ENCODE measurements at regions not wholly inside any gene's neighbourhood (a gene's known extent, or its start where the extent isn't known, plus 50 kb on each side); places are given as distances from the start of the nearest gene placed in this dataset.
"Not testable (repeated sequence)": the region's sequence is repeated elsewhere in the genome, so short reads cannot be mapped to it uniquely, and the experiment has no call there.

DNA sequence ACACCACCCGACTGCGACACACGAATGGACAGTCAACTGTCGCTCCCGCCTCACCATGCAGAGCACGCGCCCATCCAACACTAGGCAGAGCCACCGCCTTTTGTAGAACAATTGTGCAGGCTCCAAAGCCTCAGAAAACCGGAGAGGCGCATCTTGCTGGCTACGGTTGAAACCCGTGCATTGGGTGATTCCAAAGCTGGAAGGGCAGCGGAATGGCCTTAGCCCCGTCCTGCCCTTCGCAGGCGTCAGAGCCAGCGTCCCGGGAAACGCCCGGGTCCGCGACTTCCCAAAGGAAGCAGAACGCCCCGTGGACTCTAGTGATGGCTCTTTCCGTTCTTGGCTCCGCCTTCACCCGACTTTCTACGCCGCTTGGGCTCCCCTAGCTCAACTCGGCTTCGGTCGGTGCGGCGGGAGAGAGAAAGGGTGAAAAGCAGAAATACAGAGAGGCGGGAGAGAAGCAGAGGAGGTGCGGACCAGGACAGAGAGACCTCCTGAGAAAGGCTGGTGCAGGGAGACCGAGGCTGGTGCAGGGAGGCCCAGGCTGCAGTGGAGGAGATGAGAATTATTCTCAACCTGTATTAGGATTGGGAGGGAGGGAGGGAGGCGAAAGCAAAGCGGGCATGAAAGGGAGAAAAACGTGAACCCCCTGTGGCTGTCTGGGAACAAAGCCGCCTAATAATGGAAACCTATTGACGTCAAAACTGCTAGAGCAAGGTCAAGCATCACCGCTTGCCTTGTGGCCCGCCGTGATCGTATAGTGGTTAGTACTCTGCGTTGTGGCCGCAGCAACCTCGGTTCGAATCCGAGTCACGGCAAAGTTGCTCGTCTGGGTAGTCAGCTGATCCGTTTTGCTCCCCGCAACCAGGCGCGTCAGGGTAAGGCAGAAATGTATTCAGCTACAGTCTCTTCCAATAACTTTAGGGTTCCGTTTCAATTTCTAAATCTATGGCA, 99.5 kb downstream of the PRKAB2 start:
- H3K27ac ChIP-seq (ENCODE audit: low read depth, low read length): no peak overlapping the region
- H3K4me1 ChIP-seq (ENCODE audit: control insufficient read depth, insufficient read depth, low read length): peaks cover 18% of the 10 kb centered on the region
- WGBS (ENCODE audit: insufficient coverage): 1% methylated on average over 58 of the region's 58 CpGs
- peak overlapping the region; percentile 41 for H3K4me3 ChIP-seq (ENCODE audit: low read depth, low read length)
- H3K36me3 ChIP-seq (ENCODE audit: control insufficient read depth, insufficient read depth, low read length): no peaks in the 10 kb centered on the region
- no peaks in the 10 kb centered on the region for H3K9me3 ChIP-seq (ENCODE audit: control insufficient read depth, insufficient read depth, low read length)
- H3K27me3 ChIP-seq (ENCODE audit: control insufficient read depth, insufficient read depth, low read length): peaks cover 62% of the 10 kb centered on the region
- DNase-seq (ENCODE audit: low read depth in 4 of 6, low spot score in 6 of 6): peak in 2 of 6 donors; percentile 63 to 78

- no peaks in the 10 kb centered on the region for H3K9me3 ChIP-seq (ENCODE audit: control insufficient read depth, insufficient read depth, low read length)
- no peaks in the 10 kb centered on the region for H3K36me3 ChIP-seq (ENCODE audit: control insufficient read depth, insufficient read depth, low read length)
- WGBS (ENCODE audit: insufficient coverage): no CpG with 5 or more reads among the region's 1 CpG
- no peak overlapping the region for H3K4me3 ChIP-seq (ENCODE audit: low read depth, low read length)
- no peak for DNase-seq (ENCODE audit: low read depth in 4 of 6, low spot score in 6 of 6)
- H3K27ac ChIP-seq (ENCODE audit: low read depth, low read length): no peak overlapping the region
- peaks cover 10% of the 10 kb centered on the region for H3K4me1 ChIP-seq (ENCODE audit: control insufficient read depth, insufficient read depth, low read length)
- H3K27me3 ChIP-seq (ENCODE audit: control insufficient read depth, insufficient read depth, low read length): peaks cover 46% of the 10 kb centered on the region
Observed at GRCh38 chr1:147071142-147071541, 101.1 kb downstream of the PRKAB2 start.

- H3K4me3 ChIP-seq (ENCODE audit: low read depth, low read length): no peak overlapping the region
- DNase-seq (ENCODE audit: low read depth in 4 of 6, low spot score in 6 of 6): no peak
- H3K4me1 ChIP-seq (ENCODE audit: control insufficient read depth, insufficient read depth, low read length): no peaks in the 10 kb centered on the region
- WGBS (ENCODE audit: insufficient coverage): 100% methylated on average over 1 of the region's 2 CpGs
- no peaks in the 10 kb centered on the region for H3K27me3 ChIP-seq (ENCODE audit: control insufficient read depth, insufficient read depth, low read length)
- H3K27ac ChIP-seq (ENCODE audit: low read depth, low read length): no peak overlapping the region
- H3K36me3 ChIP-seq (ENCODE audit: control insufficient read depth, insufficient read depth, low read length): no peaks in the 10 kb centered on the region
- no peaks in the 10 kb centered on the region for H3K9me3 ChIP-seq (ENCODE audit: control insufficient read depth, insufficient read depth, low read length)
Observed at GRCh38 chr1:147062956-147063355, 109.3 kb downstream of the PRKAB2 start.

DNA sequence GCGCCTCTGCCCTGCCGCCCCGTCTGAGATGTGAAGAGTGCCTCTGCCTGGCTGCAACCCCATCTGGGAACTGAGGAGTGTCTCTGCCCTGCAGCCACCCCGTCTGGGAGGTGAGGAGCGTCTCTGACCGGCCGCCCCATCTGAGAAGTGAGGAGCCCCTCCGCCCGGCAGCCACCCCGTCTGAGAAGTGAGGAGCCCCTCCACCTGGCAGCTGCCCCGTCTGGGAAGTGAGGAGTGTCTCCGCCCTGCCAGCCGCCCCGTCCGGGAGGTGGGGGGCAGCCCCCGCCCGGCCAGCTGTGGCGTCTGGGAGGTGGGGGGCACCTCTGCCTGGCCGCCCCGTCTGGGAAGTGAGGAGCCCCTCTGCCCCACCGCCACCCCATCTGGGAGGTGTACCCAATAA, 110.4 kb downstream of the PRKAB2 start:
- H3K4me3 ChIP-seq (ENCODE audit: low read depth, low read length); H3K9me3 ChIP-seq (ENCODE audit: control insufficient read depth, insufficient read depth, low read length); H3K27me3 ChIP-seq (ENCODE audit: control insufficient read depth, insufficient read depth, low read length); DNase-seq (ENCODE audit: low read depth in 4 of 6, low spot score in 6 of 6); H3K4me1 ChIP-seq (ENCODE audit: control insufficient read depth, insufficient read depth, low read length); H3K36me3 ChIP-seq (ENCODE audit: control insufficient read depth, insufficient read depth, low read length); H3K27ac ChIP-seq (ENCODE audit: low read depth, low read length): not testable (repeated sequence)
- 93% methylated on average over 17 of the region's 21 CpGs for WGBS (ENCODE audit: insufficient coverage)

DNA sequence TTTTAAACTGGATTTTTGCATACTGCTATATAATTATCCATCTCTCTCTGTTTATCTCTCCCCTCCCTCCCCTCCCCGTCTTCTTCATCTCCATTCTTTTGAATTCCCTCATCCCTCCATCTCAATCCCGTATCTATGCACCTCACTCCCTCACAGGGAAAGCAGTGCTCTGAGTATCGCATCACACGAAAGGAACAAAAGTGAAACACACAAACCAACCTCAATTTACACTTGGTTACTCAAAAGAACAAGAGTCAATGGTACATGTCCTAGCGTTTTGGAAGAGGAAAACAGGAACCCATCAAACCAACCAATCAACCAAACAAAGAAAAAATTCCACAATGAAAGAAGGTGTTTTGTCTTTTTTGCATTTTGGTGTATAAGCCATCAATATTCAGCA, 115.1 kb downstream of the NBPF12 start:
- Histone ChIP-seq H3K27me3 (ENCODE audit: control insufficient read depth, insufficient read depth, low read length) (no peaks in the 10 kb centered on the region), H3K27ac (ENCODE audit: low read depth, low read length) (no peak overlapping the region), H3K4me1 (ENCODE audit: control insufficient read depth, insufficient read depth, low read length) (no peaks in the 10 kb centered on the region), H3K4me3 (ENCODE audit: low read depth, low read length) (no peak overlapping the region), H3K9me3 (ENCODE audit: control insufficient read depth, insufficient read depth, low read length) (no peaks in the 10 kb centered on the region), H3K36me3 (ENCODE audit: control insufficient read depth, insufficient read depth, low read length) (no peaks in the 10 kb centered on the region)
- DNase-seq (ENCODE audit: low read depth in 4 of 6, low spot score in 6 of 6): no peak
- 85% methylated on average over 4 of the region's 5 CpGs for WGBS (ENCODE audit: insufficient coverage)

- Histone ChIP-seq H3K36me3 (ENCODE audit: control insufficient read depth, insufficient read depth, low read length) (no peaks in the 10 kb centered on the region), H3K27me3 (ENCODE audit: control insufficient read depth, insufficient read depth, low read length) (no peaks in the 10 kb centered on the region), H3K4me1 (ENCODE audit: control insufficient read depth, insufficient read depth, low read length) (no peaks in the 10 kb centered on the region), H3K27ac (ENCODE audit: low read depth, low read length) (no peak overlapping the region), H3K4me3 (ENCODE audit: low read depth, low read length) (no peak overlapping the region), H3K9me3 (ENCODE audit: control insufficient read depth, insufficient read depth, low read length) (no peaks in the 10 kb centered on the region)
- 57% methylated on average over 1 of the region's 5 CpGs for WGBS (ENCODE audit: insufficient coverage)
- DNase-seq (ENCODE audit: low read depth in 4 of 6, low spot score in 6 of 6): no peak
Observed at GRCh38 chr1:147052677-147053076, 114.6 kb downstream of the NBPF12 start.

DNA sequence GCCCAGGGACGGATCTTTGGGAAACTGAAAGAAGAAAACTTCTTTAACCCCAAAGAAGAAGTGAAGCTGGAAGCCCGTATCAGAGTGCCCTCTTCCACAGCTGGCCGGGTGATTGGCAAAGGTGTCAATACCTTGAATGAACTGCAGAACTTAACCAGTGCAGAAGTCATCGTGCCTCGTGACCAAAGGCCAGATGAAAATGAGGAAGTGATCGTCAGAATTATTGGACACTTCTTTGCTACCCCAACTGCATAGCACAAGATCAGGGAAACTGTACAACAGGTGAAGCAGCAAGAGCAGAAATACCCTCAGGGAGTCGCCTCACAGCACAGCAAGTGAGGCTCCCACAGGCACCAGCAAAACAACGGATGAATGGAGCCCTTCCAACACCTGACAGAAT, 114.0 kb downstream of the NBPF12 start:
- H3K4me1 ChIP-seq (ENCODE audit: control insufficient read depth, insufficient read depth, low read length): no peaks in the 10 kb centered on the region
- no peak for DNase-seq (ENCODE audit: low read depth in 4 of 6, low spot score in 6 of 6)
- no peaks in the 10 kb centered on the region for H3K9me3 ChIP-seq (ENCODE audit: control insufficient read depth, insufficient read depth, low read length)
- H3K36me3 ChIP-seq (ENCODE audit: control insufficient read depth, insufficient read depth, low read length): no peaks in the 10 kb centered on the region
- H3K27me3 ChIP-seq (ENCODE audit: control insufficient read depth, insufficient read depth, low read length): no peaks in the 10 kb centered on the region
- WGBS (ENCODE audit: insufficient coverage): 98% methylated on average over 6 of the region's 8 CpGs
- no peak overlapping the region for H3K27ac ChIP-seq (ENCODE audit: low read depth, low read length)
- no peak overlapping the region for H3K4me3 ChIP-seq (ENCODE audit: low read depth, low read length)

DNA sequence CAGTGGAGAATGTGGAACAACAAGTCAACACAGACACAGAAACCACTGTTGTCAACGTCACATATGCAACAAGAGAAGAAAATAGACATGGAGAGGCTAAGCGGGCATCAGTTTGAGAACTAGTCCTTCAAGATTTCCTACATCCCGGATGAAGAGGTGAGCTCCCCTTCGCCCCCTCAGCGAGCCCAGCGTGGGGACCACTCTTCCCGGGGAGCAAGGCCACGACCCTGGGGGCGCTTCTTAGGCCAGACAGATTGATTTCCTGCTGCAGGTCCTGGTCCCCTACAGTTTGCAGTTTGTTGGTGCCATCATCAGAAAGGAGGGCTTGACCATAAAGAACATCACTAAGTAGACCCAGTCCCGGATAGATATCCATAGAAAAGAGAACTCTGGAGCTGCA, 113.0 kb downstream of the NBPF12 start:
- no peak overlapping the region for H3K27ac ChIP-seq (ENCODE audit: low read depth, low read length)
- H3K36me3 ChIP-seq (ENCODE audit: control insufficient read depth, insufficient read depth, low read length): no peaks in the 10 kb centered on the region
- H3K4me1 ChIP-seq (ENCODE audit: control insufficient read depth, insufficient read depth, low read length): no peaks in the 10 kb centered on the region
- H3K9me3 ChIP-seq (ENCODE audit: control insufficient read depth, insufficient read depth, low read length): no peaks in the 10 kb centered on the region
- no peaks in the 10 kb centered on the region for H3K27me3 ChIP-seq (ENCODE audit: control insufficient read depth, insufficient read depth, low read length)
- WGBS (ENCODE audit: insufficient coverage): 89% methylated on average over 9 of the region's 10 CpGs
- no peak for DNase-seq (ENCODE audit: low read depth in 4 of 6, low spot score in 6 of 6)
- no peak overlapping the region for H3K4me3 ChIP-seq (ENCODE audit: low read depth, low read length)

DNA sequence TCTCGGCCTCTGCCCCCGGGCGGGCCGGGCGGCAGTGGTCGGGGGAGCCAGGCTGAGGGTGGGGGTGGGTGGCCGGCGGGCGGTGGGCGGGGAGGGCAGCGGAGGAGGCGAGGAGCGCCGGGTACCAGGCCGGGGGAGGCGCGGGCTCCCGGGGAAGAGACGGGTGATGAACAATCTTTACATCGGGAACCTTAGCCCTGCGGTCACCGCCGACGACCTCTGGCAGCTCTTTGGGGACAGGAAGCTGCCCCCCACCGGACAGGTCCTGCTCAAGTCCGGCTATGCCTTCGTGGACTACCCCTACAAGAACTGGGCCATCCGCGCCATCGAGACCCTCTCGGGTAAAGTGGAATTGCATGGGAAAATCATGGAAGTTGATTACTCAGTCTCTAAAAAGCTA, 112.5 kb downstream of the NBPF12 start:
- no peaks in the 10 kb centered on the region for H3K36me3 ChIP-seq (ENCODE audit: control insufficient read depth, insufficient read depth, low read length)
- H3K27me3 ChIP-seq (ENCODE audit: control insufficient read depth, insufficient read depth, low read length): no peaks in the 10 kb centered on the region
- no peaks in the 10 kb centered on the region for H3K4me1 ChIP-seq (ENCODE audit: control insufficient read depth, insufficient read depth, low read length)
- 96% methylated on average over 10 of the region's 31 CpGs for whole genome bisulfite sequencing (ENCODE audit: insufficient coverage)
- DNase-seq (ENCODE audit: low read depth in 4 of 6, low spot score in 6 of 6): no peak
- no peak overlapping the region for H3K27ac ChIP-seq (ENCODE audit: low read depth, low read length)
- H3K4me3 ChIP-seq (ENCODE audit: low read depth, low read length): no peak overlapping the region
- H3K9me3 ChIP-seq (ENCODE audit: control insufficient read depth, insufficient read depth, low read length): no peaks in the 10 kb centered on the region

GRCh38 chr1:147046863-147047394, 108.8 kb downstream of the NBPF12 start:
- H3K36me3 ChIP-seq (ENCODE audit: control insufficient read depth, insufficient read depth, low read length); H3K4me1 ChIP-seq (ENCODE audit: control insufficient read depth, insufficient read depth, low read length); H3K27ac ChIP-seq (ENCODE audit: low read depth, low read length); H3K9me3 ChIP-seq (ENCODE audit: control insufficient read depth, insufficient read depth, low read length); H3K27me3 ChIP-seq (ENCODE audit: control insufficient read depth, insufficient read depth, low read length); DNase-seq (ENCODE audit: low read depth in 4 of 6, low spot score in 6 of 6); H3K4me3 ChIP-seq (ENCODE audit: low read depth, low read length): not testable (repeated sequence)
- no CpG with 5 or more reads among the region's 4 CpGs for WGBS (ENCODE audit: insufficient coverage)
